ENCODE measurements at regions not wholly inside any gene's neighbourhood (a gene's known extent, or its start where the extent isn't known, plus 50 kb on each side); places are given as distances from the start of the nearest gene placed in this dataset.

GRCh38 chr22:22703203-22703570, 58.8 kb downstream of the GGTLC2 start:
- no peak for TF ChIP-seq EP300 (IDR thresholded peaks at IDR 0.05)
- TF ChIP-seq POLR2AphosphoS5 (IDR thresholded peaks at IDR 0.05): no peak
- TF ChIP-seq POLR2A (IDR thresholded peaks at IDR 0.05): no peak
- TF ChIP-seq, protein P1, sequence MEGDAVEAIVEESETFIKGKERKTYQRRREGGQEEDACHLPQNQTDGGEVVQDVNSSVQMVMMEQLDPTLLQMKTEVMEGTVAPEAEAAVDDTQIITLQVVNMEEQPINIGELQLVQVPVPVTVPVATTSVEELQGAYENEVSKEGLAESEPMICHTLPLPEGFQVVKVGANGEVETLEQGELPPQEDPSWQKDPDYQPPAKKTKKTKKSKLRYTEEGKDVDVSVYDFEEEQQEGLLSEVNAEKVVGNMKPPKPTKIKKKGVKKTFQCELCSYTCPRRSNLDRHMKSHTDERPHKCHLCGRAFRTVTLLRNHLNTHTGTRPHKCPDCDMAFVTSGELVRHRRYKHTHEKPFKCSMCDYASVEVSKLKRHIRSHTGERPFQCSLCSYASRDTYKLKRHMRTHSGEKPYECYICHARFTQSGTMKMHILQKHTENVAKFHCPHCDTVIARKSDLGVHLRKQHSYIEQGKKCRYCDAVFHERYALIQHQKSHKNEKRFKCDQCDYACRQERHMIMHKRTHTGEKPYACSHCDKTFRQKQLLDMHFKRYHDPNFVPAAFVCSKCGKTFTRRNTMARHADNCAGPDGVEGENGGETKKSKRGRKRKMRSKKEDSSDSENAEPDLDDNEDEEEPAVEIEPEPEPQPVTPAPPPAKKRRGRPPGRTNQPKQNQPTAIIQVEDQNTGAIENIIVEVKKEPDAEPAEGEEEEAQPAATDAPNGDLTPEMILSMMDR (IDR thresholded peaks at IDR 0.05): no peak
- Histone ChIP-seq H3K4me1 (no peaks in the 10 kb centered on the region), H3K27me3 (no peaks in the 10 kb centered on the region), H3K9me3 (no peaks in the 10 kb centered on the region), H3K27ac (no peak overlapping the region), H3K36me3 (no peaks in the 10 kb centered on the region), H3K4me3 (no peak overlapping the region)
- WGBS, 2 donors (ENCODE audit: low coverage in 1 of 2): 60 to 100% methylated on average over 1 of the region's 4 CpGs
- ATAC-seq: no peak

DNA sequence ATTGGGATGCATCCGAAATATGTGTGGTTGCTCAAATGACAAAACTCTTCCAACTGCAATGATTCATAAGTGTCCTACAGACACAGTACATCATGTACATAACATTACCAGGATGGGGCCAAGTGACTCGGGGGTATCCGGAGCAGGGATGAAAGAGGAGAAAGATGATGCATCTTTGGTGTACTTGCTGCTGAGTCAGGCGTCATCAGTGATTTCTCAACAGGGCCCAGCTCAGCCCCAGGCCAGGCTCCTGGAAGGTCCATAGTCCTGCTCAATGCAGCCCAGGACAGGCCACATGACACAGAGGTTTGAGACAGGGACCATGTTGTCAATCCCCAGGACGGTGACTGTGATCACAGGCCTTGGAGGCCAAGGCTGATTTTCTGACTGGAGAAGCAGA, 59.3 kb downstream of the GGTLC2 start:
- Histone ChIP-seq H3K27ac (no peak overlapping the region), H3K4me1 (no peaks in the 10 kb centered on the region), H3K4me3 (no peak overlapping the region), H3K36me3 (no peaks in the 10 kb centered on the region), H3K27me3 (no peaks in the 10 kb centered on the region), H3K9me3 (no peaks in the 10 kb centered on the region)
- 74 to 83% methylated on average over 4 of the region's 5 CpGs for WGBS, 2 donors (ENCODE audit: low coverage in 1 of 2)
- TF ChIP-seq, protein P1 (IDR thresholded peaks at IDR 0.05): no peak
- no peak for ATAC-seq

DNA sequence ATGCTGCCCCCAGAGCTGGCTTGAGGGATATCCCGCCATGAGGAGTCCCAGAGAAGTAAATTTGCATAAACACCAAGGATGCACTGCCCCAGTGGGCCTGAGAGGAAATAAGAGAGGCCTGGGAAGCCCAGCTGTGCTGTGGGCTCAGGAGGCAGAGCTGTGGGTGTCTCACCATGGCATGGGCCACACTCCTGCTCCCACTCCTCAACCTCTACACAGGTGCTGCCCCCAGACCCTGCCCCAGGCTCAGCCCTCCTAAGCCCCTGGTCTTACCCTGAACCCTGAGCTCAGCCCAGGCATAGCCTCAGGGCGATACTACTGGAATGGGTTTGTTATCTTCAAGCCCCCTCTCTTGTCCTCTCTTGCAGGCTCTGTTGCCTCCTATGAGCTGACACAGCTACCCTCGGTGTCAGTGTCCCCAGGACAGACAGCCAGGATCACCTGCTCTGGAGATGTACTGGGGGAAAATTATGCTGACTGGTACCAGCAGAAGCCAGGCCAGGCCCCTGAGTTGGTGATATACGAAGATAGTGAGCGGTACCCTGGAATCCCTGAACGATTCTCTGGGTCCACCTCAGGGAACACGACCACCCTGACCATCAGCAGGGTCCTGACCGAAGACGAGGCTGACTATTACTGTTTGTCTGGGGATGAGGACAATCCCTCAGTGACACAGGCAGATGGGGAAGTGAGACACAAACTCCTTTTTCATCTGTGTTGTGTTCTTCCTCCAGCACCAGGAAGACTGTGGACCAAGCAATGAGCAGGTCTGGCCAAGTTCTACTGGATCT, 59.9 kb downstream of the GGTLC2 start:
- WGBS, 2 donors (ENCODE audit: low coverage in 1 of 2): 100% methylated on average over 2 of the region's 9 CpGs; no CpG with 5 or more reads in 1 of the 2 donors
- no peaks in the 10 kb centered on the region for H3K9me3 ChIP-seq
- H3K27ac ChIP-seq: no peak overlapping the region
- no peak overlapping the region for H3K4me3 ChIP-seq
- no peak for ATAC-seq
- no peaks in the 10 kb centered on the region for H3K36me3 ChIP-seq
- H3K27me3 ChIP-seq: no peaks in the 10 kb centered on the region
- H3K4me1 ChIP-seq: no peaks in the 10 kb centered on the region
- TF ChIP-seq EP300 (IDR thresholded peaks at IDR 0.05) (no peak), POLR2AphosphoS5 (IDR thresholded peaks at IDR 0.05) (no peak), POLR2A (IDR thresholded peaks at IDR 0.05) (no peak)
- TF ChIP-seq, protein P1 (IDR thresholded peaks at IDR 0.05): no peak

DNA sequence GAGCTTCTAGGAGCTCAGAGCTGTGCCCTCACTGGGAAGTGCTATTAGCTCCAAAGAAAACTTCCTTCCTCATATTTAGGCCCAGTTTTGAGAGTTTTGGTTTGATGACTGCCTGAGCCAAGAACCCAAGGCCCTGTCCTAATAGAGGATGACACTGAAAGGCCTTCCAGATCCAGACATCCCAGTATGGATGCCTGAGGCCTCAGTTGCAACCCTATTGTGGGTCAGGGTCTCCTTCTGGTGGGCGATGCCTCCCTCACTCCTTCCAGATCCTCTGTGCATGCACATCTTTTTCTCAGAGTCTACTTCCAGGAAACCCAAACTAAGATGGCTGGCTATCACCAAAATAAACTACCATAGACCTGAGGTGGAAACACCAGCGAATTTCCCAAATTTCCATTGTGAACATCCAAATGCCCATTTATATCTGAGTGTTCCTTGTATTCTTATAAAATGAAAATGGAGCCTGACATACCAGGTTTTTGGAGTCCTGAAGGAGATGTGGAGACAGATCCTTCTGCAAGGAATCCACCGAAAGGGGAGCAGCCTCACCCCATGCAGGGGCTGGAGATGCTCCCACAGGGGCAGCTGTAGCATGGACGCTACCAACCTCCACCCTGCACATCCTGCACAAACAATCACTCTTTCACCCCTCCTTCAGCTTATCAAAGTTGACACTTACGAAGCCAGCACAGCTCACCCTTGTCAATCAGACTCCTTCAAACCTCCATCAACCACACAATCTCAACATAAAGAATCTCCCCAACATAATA, 61.1 kb downstream of the GGTLC2 start:
- Histone ChIP-seq H3K9me3 (no peaks in the 10 kb centered on the region), H3K4me3 (no peak overlapping the region), H3K4me1 (no peaks in the 10 kb centered on the region), H3K27me3 (peaks cover 2% of the 10 kb centered on the region), H3K27ac (no peak overlapping the region), H3K36me3 (no peaks in the 10 kb centered on the region)
- ATAC-seq: no peak
- TF ChIP-seq EP300 (IDR thresholded peaks at IDR 0.05) (no peak), POLR2A (IDR thresholded peaks at IDR 0.05) (no peak), POLR2AphosphoS5 (IDR thresholded peaks at IDR 0.05) (no peak)
- TF ChIP-seq, protein P1 (IDR thresholded peaks at IDR 0.05): no peak
- WGBS, 2 donors (ENCODE audit: low coverage in 1 of 2): 78 to 82% methylated on average over 1 to 4 of the region's 5 CpGs

Data from gastroesophageal sphincter (tissue), 4 donors.